SK-N-DZ (cell line): ENCODE measurements at regions not wholly inside any gene's neighbourhood (a gene's known extent, or its start where the extent isn't known, plus 50 kb on each side); places are given as distances from the start of the nearest gene placed in this dataset.

Experiments used
- DNase-seq: peaks from one replicate; pipeline ENCODE4 v3.0.0-alpha.2; 2015; ENCODE audit warnings: low spot score

GRCh38 chr21:16633831-16634459 is 878.9 kb upstream of the CXADR start:
- no peak for DNase-seq

- no peak for DNase-seq
Observed at GRCh38 chr21:16634515-16634914, 878.3 kb upstream of the CXADR start.

- DNase-seq = no peak
Observed at GRCh38 chr21:16640297-16641027, 872.4 kb upstream of the CXADR start.

DNA sequence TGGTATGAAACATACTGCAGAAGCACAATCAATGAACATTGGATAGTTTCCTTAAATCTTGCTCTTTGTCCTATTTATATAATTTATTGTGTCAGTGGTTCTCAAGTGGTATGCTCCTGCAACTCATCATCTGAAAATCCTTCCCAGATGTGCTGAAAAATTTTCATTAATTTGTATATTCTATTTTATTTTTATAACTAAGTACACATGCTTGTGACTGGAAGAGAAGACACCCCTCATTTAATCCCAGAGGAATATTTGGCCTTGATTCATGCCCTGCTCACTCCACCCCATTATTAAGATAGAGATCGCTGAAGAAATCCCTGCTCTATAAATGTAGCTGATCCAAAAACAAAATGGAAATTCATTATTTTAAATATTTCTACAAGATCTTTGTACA is 870.5 kb upstream of the CXADR start:
- DNase-seq = no peak

DNA sequence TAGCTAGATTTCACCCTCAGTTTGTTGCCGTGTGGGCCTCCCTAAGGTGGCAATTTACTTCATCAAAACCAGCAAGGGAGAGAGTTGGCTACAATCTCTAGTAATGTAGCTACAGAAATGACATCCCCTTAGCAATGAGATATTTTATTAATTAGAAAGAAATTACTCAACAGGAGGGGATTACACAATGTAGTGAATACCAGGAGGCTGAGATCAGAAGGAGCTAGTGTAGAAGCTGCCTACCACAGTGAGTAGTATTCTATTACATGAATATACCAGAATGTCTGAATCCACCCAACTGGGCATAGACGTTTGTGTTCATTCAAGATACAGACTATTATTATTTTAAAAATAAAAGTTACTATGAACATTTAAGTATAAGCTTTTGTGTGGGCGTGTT is 868.2 kb upstream of the CXADR start:
- DNase-seq = no peak

- no peak for DNase-seq
Observed at GRCh38 chr21:16650714-16651366, 862.0 kb upstream of the CXADR start.

DNA sequence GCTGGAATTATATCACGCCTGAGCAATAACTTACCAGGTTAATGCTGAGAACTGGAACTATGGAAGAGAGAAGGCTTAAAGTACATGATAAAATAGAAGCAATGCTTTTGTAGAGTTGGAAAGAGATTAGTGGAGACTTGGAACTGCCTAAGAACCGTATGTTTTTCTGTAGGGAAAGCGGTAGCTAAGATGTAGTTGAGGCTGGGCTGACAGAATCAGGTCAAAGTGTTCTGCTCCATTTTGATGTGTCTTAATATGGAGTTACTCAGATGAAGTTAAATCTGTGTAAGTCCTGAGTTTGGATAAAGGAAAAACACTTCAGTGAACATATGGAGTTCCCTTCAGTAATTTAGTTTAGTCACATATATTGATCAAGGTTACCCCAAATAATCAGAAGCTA is 860.9 kb upstream of the CXADR start:
- DNase-seq = no peak

GRCh38 chr21:16663436-16663835 is 849.4 kb upstream of the CXADR start:
- DNase-seq = no peak

- no peak for DNase-seq
Observed at GRCh38 chr21:16667395-16667794, 845.4 kb upstream of the CXADR start.

DNA sequence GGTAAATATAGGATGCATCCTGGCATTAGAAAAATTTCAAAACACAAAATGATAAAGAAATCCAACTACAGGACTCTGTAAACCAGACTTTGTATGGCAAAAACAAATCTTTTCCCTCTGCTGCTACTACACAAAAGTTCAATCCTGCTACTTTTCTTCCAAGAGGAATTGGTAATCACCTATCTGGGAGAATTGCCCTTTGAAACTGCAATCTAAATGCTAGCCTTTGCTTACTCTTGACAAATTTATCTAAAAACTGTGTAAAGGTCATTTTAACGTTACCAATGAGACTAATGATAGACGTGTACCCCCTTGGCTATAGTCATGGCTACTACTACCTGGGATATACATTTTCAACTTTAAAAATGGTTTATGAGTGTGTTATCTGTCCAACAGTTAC is 837.9 kb upstream of the CXADR start:
- DNase-seq = no peak

GRCh38 chr21:16676391-16676790 is 836.5 kb upstream of the CXADR start:
- DNase-seq = no peak

DNA sequence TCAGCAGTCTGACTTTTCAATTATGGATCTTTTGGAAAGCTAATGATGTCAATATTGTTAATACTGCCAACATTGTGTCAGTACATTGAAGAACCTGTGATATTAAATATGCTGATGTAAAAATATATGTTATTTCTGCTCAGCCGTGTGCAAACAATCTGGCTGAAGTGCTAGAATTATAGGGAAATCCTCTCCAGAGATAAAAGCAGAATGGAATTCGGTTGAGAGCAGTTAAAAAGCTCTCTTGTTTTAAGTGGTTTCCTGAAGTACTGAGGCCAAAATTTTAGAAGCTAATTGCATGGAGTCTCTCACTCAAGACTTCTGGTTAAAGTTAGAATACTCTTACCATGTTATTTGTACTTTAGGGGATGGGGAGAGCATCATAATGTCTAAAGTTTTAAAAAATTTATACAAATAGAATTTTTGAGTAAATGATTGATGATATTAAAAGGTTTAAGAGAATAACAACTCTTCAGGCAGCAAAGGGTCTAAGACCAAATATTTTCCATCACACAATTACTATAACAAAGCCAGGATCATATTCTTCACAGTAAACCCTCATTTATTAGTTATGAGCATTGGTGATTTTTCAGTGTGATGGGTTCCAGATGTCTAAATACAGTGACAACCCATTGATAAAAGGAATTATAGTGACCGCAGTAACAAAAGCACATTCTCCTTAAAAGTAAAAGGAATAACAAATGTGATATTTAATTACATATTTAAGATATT is 834.2 kb upstream of the CXADR start:
- DNase-seq = no peak

DNA sequence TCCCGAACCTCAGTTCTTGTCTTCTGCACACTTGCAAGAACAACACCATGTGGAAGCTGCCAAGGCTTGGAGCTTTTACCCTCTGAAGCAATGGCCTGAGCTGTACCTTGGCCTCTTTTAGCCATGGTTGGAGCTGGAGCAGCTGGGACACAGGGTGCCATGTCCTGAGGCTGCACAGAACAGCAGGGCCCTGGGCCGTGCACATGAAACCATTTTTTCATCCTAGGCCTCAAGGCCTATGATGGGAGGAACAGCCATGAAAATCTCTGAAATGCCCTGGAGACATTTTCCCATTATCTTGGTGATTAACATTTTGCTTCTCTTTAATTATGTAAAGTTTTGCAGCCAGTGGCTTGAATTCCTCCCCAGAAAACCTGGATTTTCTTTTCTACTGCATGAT is 817.8 kb upstream of the CXADR start:
- DNase-seq = no peak

- no peak for DNase-seq
Observed at GRCh38 chr21:16707274-16707673, 805.6 kb upstream of the CXADR start.

DNA sequence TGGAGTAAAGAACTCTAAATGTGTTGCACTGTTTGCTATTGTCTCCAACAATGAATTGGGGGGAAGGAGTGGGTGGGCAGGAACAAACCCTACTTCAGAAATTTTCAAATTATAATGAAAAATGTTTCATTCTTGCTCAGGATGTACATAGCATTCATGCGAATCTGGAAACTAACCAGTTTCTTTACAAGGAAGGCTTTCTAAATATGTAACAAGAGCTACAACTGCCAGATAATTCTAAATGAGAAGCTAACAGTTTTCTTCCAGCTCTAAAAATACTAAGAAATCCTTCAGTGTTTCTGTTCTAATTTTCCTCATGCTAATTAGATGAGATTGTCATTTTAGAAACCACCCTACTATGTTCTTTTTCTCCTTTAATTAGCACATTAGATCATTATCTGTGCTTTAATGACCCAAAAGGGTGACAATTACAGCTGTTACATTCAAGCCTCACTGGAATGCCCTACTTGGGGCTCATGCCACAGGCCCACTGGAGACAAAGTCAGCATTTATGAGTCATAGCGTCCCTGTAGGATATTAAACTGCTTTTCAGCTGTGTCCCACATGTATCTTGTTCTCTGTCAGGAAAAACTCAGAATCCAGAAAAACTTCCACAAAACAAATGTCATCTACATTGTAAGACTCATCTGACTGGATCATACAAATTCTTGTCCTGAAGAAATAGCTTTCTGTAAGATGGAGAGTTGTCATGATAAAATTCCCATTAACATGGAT is 804.6 kb upstream of the CXADR start:
- no peak for DNase-seq

- no peak for DNase-seq
Observed at GRCh38 chr21:16709866-16710550, 802.8 kb upstream of the CXADR start.

DNA sequence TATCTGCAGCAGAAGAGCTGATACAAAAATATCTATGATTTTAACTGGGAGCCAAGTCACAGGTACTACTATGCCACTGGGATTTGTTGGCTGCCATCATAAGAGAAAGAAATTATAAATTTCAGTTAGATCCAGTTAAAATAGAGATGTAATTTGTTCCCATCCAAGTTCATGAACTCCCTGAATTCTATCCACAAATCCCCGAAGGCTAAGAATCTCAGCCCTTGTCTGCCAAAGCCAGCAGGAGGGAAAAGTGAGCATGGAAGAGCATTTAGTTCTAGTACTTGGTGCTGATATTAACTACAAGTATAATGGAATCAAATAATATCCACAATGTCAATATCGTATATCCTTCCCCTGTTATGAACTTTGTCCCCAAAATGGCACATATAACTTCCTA is 801.1 kb upstream of the CXADR start:
- no peak for DNase-seq

GRCh38 chr21:16713331-16714117 is 799.3 kb upstream of the CXADR start:
- no peak for DNase-seq

GRCh38 chr21:16740511-16740910 is 772.3 kb upstream of the CXADR start:
- DNase-seq = no peak

DNA sequence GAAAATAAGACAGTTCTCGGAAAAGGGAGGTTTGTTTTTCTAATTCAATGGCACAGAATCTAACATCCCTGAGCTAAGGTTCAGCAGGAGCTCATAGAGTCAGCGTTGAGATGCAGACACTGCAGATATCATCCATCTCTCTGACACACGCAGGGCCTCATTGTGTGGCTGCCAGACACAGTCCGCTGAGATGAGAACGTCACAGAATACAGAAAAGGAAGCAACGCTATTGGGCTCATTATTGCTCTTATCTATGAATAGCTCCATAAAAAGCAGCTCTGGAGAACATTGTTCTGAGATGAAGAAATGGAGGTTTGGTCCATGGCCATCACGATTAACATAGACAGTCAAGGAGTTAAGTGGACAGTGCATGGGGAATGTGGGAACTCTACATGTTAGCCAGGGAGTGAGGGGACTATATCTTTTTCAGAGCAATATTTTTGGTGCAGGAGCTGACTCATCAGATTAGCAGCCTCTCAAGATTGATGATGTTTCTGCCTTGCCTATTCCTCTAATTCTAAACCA is 771.6 kb upstream of the CXADR start:
- peak; percentile 21 for DNase-seq
